OCI-LY7 (cell line): ENCODE measurements at regions not wholly inside any gene's neighbourhood (a gene's known extent, or its start where the extent isn't known, plus 50 kb on each side); places are given as distances from the start of the nearest gene placed in this dataset.

Source experiments
- BruUV-seq: library from RNA; stranded (reverse); fragments of 400-500 nt; replicated peaks from 2 replicates; lab custom pipeline; 2021; lab: Mats Ljungman, UMichigan
- CTCF ChIA-PET: fragments of 300-600 bp; sonication (Branson Sonifier 250); formaldehyde crosslinking; loops from one replicate; lab custom pipeline; 2022; ENCODE audit warnings: antibody characterized with exemption; ENCODE audit not compliant: unreplicated experiment; lab: Charles Lee
- POLR2A ChIA-PET: fragments of 300-600 bp; sonication (Branson Sonifier 250); formaldehyde crosslinking; loops from one replicate; lab custom pipeline; 2022; ENCODE audit warnings: antibody characterized with exemption; lab: Charles Lee
- DNase-seq: peaks from one replicate; pipeline ENCODE4 v3.0.0-alpha.2; 2015; ENCODE audit warnings: low spot score
- H2AFZ ChIP-seq: fragments of 200-600 bp; sonication (generic), shearing (Covaris generic); 2 replicates; pipeline ENCODE4 v1.6.1; 2014; ENCODE audit warnings: mild to moderate bottlenecking, antibody characterized with exemption, low read length, moderate library complexity
- H3K27ac ChIP-seq: fragments of 200-600 bp; sonication (generic); 2 replicates; pipeline ENCODE4 v1.5.1; 2014; ENCODE audit warnings: mixed run types, low read depth, mild to moderate bottlenecking, moderate library complexity, low read length, inconsistent platforms; ENCODE audit not compliant: poor library complexity, severe bottlenecking
- H3K36me3 ChIP-seq: fragments of 200-600 bp; sonication (generic); 2 replicates; pipeline ENCODE4 v1.6.1; 2014; ENCODE audit warnings: mild to moderate bottlenecking, antibody characterized with exemption, low read length, moderate library complexity, mixed read lengths; ENCODE audit not compliant: insufficient read depth
- H3K4me1 ChIP-seq: fragments of 200-600 bp; sonication (generic); 2 replicates; pipeline ENCODE4 v1.5.1; 2014; ENCODE audit warnings: mild to moderate bottlenecking, low read length; ENCODE audit not compliant: insufficient read depth, poor library complexity, severe bottlenecking
- H3K4me2 ChIP-seq: fragments of 200-600 bp; sonication (generic); 2 replicates; pipeline ENCODE4 v1.6.1; 2014; ENCODE audit warnings: mild to moderate bottlenecking, low read length
- H3K4me3 ChIP-seq: fragments of 200-600 bp; sonication (generic); 2 replicates; pipeline ENCODE4 v1.5.1; 2014; ENCODE audit warnings: mild to moderate bottlenecking, low read depth, low read length; ENCODE audit not compliant: poor library complexity, severe bottlenecking
- H3K79me2 ChIP-seq: fragments of 200-600 bp; sonication (generic); 2 replicates; pipeline ENCODE4 v1.6.1; 2016; ENCODE audit warnings: low read depth, mild to moderate bottlenecking, low read length, moderate library complexity, mixed read lengths; ENCODE audit not compliant: insufficient read depth
- H3K9me2 ChIP-seq: fragments of 200-600 bp; sonication (generic); 2 replicates; pipeline ENCODE4 v1.6.1; 2016; ENCODE audit warnings: mild to moderate bottlenecking, low read length, mixed read lengths; ENCODE audit not compliant: insufficient read depth
- H3K9me3 ChIP-seq: fragments of 200-600 bp; sonication (generic); 2 replicates; pipeline ENCODE4 v1.6.1; 2014; ENCODE audit warnings: mild to moderate bottlenecking, mixed run types, low read length, mixed read lengths
- H4K20me1 ChIP-seq: fragments of 200-600 bp; sonication (generic); 2 replicates; pipeline ENCODE4 v1.6.1; 2014; ENCODE audit warnings: mild to moderate bottlenecking, antibody characterized with exemption, low read length, moderate library complexity, mixed read lengths; ENCODE audit not compliant: insufficient read depth
- CTCF ChIP-seq: fragments of 200-600 bp; sonication (generic); conservative IDR thresholded peaks from 2 replicates; pipeline ENCODE4 v1.5.1; 2014; ENCODE audit warnings: mild to moderate bottlenecking, antibody characterized with exemption, low read length, moderate library complexity, mixed read lengths
- EZH2phosphoT487 ChIP-seq: fragments of 200-600 bp; sonication (generic); IDR thresholded peaks from 2 replicates; pipeline ENCODE4 v1.6.1; 2018; ENCODE audit warnings: low read depth, borderline replicate concordance, mild to moderate bottlenecking, mixed run types, antibody characterized with exemption, low read length, moderate library complexity, mixed read lengths
- intact Hi-C: fragments of 100-400 bp; cut with micrococcal nuclease; formaldehyde crosslinking; loops from one replicate; pipeline ENCODE4 v1.10.0; 2022; ENCODE audit not compliant: unreplicated experiment

- no TSS peak for BruUV-seq
- CTCF ChIA-PET: no interaction called here
Measured at GRCh38 chr12:67382241-67382871, 113.2 kb downstream of the CAND1 start.

GRCh38 chr12:67386869-67387565, 117.9 kb downstream of the CAND1 start:
- Histone ChIP-seq H3K9me2 (no peaks in the 10 kb centered on the region), H3K4me2 (no peak overlapping the region), H3K79me2 (no peaks in the 10 kb centered on the region), H2AFZ (no peak overlapping the region), H3K4me3 (no peak overlapping the region), H3K4me1 (no peaks in the 10 kb centered on the region), H3K36me3 (no peaks in the 10 kb centered on the region), H4K20me1 (no peaks in the 10 kb centered on the region), H3K9me3 (no peaks in the 10 kb centered on the region), H3K27ac (no peak overlapping the region)
- POLR2A ChIA-PET: no interaction called here
- no peak for DNase-seq
- BruUV-seq: no TSS peak
- CTCF ChIA-PET: no interaction called here
- intact Hi-C loops: no loop called here
- no peak for TF ChIP-seq EZH2phosphoT487
- no peak for TF ChIP-seq CTCF

More at GRCh38 chr12:67382241-67382871, 113.2 kb downstream of the CAND1 start:
- POLR2A ChIA-PET: interaction anchor here (0.7 kb wide), 1 partner anchor 630 kb away, joined by 4 read pairs; no protein-coding TSS in a partner anchor
- H3K36me3 ChIP-seq: no peaks in the 10 kb centered on the region
- no peak overlapping the region for H3K27ac ChIP-seq
- intact Hi-C loops: no loop called here
- H3K4me3 ChIP-seq: no peak overlapping the region
- no peaks in the 10 kb centered on the region for H3K9me3 ChIP-seq
- no peaks in the 10 kb centered on the region for H4K20me1 ChIP-seq
- H3K79me2 ChIP-seq: no peaks in the 10 kb centered on the region
- H3K4me1 ChIP-seq: no peaks in the 10 kb centered on the region
- TF ChIP-seq CTCF: no peak
- TF ChIP-seq EZH2phosphoT487: no peak
- no peak overlapping the region for H3K4me2 ChIP-seq
- H2AFZ ChIP-seq: no peak overlapping the region
- DNase-seq: no peak
- no peaks in the 10 kb centered on the region for H3K9me2 ChIP-seq
